HG02938 (cell line): ENCODE measurements at regions not wholly inside any gene's neighbourhood (a gene's known extent, or its start where the extent isn't known, plus 50 kb on each side); places are given as distances from the start of the nearest gene placed in this dataset.

Source experiments
- ATAC-seq: cut with Tn5 transposase; IDR thresholded peaks from one replicate; pipeline ENCODE4 v1.9.1; 2021; ENCODE audit warnings: mild to moderate bottlenecking, moderate library complexity; ENCODE audit not compliant: unreplicated experiment

DNA sequence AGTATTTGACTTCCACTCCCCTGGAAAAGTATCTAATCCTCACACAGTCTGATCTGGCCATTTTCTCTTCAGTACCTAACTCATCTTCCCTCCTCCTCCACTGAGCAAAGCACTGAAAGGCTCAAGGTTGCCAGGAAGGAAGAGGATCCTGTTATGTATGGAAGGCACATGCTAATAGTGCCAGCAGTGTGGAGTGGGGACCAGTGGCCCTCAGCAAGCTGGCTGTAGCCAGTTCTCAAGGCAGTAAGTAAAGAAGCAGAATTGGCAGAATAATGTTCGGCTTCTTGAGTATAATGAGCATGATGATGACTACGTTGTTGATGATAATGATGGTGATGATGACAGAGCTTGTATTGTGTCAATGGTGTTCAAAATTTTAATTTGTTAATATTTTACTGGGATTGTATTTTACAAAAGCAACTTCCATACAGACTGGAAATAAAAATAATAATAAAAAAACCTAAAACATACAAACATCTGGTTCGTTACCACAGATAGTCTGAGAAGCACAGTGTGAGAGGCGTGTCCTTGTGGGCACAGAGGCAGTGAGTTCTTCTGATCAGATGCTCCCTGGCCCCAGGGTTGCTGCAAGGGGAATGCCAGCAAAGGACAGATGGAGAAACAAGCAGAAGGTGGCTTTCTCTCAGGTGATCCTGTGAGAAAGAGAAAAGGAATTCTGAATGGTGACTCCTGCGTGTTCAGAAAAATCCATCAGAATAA is 528.8 kb downstream of the CMPK2 start:
- no peak for ATAC-seq

DNA sequence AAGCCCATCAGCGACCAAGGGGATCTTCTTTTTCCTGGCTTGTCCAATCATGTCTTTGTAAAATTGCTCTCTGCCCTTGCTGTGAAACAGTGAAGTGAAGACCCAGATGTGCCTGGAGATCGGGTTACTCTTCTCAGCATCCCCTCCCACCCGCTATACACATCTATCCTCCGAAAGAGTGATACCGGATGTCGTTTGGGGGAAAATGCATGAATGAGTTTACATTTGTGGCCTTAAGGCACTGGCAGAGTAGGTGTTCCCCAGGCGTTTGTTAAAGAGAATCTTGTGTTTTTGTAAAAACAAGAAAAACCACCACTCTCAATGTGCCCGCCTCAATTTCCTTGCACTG is 528.3 kb downstream of the CMPK2 start:
- no peak for ATAC-seq

DNA sequence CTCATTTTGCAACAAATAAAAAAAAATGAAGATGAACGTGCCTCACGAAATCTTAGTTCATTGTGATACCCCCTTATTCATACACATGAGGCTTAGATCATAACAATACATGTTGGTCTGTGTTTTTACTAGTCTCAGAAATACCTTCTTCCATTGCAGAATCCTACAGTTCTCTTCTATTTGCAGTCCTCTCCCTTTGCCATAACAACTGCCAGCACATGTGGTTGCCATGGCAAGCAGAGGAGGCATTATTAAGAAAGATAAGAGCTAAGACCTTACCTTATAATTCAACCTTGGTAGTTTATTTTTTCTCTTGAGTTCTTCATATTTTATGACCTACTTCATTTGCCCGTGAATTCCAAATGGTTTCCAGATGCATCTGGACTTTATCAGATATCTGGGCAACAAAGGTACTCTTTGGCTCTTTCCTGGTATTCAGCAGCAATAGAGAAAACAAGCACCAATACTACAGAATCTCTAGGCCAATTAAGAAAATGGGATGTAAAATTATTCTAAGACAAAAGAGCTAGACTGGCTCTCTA is 524.0 kb downstream of the CMPK2 start:
- ATAC-seq = no peak

DNA sequence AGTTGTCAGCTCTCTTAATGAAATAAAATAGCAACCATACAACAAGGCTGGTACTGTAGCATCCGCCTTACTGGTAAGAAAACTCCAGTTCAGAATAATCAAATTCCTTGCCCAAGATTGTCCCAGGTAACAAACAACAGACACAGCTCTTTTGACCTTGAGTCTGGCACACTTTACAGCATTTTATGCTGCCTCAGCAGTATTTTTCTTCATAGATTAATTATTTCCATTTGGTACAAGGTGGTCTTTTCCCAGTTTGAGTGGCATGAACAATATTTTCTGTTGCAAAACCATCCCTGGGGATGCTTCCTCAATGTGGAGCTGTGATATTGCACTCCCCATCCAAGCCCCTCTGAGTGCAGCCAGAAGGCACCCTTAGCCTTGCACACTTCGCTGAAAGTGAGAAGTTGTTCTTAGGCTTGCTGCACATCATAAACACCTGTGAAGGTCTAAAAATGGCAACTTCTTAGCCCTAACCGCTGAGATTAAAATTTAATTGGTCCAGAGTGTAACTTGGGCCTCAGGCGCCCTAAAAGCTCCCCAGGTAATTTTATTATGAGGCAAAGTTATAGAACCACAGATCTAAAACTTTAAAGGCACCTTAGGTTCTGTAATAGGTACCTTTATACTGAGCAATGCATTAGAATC is 523.3 kb downstream of the CMPK2 start:
- no peak for ATAC-seq

DNA sequence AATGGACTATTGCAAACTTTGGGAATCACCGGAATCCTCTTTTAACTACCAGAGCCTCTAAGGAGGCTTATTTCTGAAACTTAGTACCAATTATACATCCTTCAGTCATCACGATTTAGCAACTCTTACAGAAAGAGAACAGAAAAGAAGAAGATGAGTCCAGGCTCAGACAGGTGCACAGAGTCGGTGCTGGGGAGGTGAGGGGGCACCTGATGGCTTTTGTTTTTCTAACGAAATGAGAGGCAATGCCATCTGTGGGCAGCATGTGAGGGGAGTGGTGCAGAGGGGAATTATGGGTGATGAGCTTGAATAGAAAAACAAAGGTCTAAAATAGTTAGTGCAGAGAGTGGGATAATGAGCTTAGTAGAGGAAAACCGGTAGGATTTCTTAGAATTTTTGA is 522.6 kb downstream of the CMPK2 start:
- ATAC-seq = no peak

DNA sequence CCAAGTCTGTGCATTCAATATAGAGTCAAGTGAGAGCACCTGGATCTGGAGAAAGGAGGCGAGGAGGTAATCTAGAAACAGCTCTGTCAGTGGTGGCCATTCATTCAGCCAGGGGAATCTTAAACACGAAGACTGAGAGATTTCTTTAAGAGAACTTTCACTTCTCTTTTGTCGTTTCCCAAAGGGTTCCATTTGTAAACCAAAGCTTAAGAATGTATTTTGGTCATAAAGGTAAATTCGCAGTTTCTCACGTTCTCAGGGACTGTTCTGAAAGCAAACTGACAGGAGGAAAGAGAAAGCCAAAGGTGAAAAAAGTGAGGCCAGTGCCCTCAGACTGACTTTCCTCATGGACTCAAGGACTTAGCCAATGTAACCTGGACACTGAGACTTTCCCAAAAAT is 513.5 kb downstream of the CMPK2 start:
- peak; percentile 92 for ATAC-seq

DNA sequence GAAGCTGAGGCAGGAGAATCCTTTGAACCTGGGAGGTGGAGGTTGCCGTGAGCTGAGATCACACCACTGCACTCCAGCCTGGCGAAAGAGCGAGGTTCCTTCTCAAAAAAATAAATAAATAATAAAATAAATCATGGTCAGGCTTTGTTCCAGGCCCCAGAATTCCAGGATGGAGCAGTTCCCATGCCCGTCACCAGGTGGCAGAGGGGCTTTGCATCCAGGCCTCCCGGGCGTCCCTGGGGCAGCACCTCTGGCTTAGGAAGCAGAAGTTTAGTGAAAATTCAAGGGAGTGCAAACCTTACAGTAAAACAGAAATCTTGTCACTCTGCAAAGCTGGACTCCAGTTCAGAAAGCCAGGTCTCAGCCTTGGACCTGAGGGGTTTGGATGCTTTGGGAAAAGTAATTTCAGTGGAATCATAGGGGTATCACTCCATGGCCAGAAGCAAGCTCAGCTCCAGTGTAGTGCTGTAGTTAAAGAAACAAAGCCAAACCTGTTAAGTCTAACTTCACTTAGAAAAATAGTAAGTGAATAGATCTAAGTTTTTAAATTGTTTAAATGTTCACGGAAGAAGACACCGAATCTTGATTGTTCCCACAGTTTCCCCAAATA is 512.7 kb downstream of the CMPK2 start:
- no peak for ATAC-seq

DNA sequence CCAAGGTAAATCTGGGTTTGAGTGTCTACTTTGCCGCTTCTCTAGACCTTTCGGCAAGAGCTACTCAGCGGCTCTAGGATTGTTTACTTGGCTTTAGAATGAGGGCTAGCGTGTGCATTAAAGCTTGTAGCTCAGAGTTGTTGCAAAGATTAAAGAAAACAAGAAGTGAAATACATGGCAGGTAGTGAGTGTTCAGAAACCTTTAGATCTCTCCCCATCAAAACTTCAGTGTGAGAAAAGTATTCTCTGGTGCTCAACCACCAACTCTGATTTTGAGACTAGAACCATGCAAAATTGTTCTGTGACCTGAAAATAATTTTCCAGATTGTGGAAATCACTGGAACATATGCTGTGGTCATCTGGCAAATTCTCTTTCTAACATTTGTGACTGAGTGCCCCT is 512.0 kb downstream of the CMPK2 start:
- peak; percentile 53 for ATAC-seq

DNA sequence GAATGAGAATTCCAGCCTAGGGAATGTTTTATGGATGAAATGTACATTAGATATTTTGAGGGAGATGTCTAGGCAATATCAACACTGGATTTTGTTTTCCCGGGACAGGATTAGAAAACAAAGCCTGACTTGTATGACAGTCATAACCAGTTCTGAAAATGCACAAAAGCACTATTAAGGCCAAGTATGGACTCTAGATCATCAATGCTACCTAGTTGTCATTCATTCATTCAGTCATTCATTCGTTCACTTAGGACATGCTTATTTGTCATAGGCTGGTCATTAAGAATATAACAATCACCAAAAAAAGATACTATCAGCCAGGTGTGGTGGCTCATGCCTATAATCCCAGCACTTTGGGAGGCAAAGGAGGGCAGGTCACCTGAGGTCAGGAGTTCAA is 511.2 kb downstream of the CMPK2 start:
- no peak for ATAC-seq

DNA sequence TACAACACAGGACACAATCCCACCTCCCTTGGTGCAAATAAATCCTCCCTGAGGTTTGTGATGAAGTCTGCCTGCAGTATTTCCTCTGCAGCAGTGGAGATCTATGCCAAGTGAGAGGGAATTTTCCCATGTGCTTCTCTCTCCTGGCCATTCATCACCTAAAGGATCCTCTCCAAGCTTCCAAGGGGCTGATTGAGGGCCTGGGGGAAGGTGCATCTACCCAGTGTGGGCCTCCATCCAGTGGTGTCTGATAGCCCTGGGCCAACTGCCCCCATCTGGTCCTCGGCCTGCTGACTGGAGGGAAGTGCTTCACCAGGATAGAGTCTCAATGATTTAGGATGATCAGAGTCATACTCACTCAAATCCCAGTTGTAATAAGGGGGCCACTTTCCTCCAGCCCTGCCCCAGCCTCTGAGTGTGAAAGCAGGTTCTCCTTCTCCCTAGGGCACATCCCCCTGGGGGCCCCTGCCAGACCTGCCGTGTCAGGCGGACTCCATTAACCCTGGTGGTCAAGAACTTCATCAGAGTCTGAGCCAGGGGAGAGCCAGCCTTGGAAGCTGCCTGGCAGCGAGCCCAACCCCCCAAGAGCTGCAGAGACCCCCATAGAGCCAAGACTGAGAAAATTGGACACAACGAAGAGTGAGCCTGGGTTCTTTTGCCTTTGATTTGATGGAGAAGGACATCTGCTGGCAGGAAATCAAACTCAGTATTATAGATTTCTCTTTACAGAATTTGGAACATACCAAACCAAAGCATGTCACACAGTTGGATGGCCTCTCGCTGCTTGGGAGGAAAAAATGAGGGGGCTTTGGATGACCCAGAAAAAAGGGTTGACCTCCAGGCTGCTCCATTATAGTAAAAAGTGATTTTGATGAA is 509.6 kb downstream of the CMPK2 start:
- ATAC-seq = no peak

DNA sequence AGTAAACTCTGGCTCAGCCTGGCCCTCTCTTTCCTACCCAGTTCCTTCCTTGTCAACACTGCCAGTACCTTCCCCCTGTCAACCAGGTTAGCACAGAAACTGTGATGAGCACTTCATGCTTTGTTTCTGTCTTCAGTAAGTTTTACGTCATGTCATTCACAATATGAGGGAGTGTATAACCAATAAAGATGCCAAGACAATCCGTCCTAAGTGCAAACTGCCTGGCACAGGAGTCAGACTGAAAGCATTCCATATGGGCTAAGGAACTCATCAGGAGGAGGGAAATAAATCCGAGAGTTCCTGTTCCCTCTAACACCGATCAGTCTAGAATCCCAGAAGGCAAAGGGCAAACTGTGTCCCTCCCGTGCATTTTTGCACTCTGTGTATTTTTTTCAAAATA is 507.2 kb downstream of the CMPK2 start:
- ATAC-seq = no peak

DNA sequence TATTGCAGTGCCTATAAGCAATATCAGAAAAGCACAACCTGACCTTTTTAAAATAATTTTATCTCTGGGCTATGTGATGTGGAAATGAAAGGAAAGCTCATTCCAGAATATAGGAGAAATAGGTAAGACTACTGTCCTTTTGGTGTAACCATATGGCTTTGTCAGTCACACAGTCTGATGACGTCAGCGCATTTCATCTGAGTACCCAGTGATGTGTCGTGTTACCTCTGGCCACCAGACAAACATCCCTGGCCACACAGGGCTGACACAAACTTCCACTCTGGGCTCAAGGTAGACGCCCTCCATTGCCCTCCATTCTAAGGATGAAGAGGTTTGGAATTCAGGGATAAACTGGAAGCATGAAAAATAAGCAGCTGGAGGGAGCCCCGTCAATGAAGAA is 506.7 kb downstream of the CMPK2 start:
- ATAC-seq = no peak

DNA sequence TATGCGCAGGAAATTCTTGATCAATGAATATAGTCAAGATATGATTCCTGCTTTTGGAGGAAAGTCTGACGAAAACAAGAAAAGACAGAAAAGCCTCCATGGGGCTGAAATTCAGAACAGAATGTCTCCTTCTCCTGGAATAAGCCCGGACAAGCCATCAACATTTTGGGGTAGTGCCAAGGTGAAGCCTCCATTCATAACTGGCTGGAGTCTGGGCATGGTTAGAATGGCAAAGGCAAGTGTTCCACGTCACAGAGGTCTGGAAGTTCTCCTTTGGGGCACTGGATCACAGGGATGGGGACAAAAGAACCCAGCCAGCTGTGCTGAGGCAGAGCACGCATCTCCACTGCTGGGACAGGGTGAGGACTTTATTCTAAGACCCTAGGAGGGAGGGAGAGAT is 505.7 kb downstream of the CMPK2 start:
- ATAC-seq = no peak

DNA sequence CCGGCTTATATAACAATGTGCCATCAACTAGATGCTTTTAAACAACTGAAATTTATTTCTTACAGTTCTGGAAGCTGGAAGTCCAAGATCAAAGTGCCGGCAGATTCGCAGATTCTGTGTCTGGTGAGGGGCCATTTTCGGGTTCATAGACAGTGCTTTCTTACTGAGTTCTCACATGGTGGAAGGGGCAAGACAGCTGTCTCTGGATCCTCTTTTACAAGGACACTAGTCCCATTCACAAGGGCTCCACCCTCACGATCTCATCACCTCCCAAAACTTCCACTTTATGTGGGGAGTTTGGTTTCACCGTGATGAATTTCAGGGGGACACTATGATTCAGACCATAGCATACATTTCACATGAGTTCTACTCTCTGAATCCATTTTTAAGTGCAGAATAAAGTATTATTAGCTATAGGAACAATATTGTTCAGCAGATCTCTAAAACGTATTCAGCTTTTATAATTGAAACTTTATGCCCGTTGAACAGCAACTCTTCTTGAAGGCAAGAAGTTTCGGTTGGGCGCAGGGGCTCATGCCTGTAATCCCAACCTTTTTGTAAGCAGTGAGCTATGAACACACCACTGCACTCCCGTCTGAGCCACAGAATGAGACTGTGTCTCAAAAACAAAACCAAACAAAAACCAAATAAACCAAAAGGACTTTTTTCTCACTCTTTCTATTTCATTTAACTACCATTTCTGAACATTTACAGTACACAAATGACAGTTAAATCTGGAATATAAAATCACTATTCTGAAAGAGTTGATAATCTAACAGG is 502.8 kb downstream of the CMPK2 start:
- ATAC-seq = no peak

DNA sequence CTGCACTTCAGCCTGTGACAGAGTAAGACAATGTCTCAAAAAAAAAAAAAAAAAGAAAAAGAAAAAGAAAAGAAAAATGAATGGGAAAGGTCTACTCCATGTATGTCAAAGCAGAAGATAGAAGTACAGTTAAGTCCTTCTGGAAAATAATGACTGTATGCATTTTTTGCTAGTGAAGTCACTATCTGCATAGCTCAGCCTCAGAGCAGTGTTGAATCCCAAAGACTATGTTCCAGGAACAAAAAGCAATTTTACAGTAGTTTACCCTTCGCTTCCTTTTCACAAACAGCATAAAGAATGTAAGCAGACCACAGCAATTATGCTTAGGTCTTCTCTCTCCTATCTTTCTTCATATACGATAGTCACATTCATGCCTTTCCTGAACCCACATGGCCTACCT is 497.4 kb downstream of the CMPK2 start:
- no peak for ATAC-seq

DNA sequence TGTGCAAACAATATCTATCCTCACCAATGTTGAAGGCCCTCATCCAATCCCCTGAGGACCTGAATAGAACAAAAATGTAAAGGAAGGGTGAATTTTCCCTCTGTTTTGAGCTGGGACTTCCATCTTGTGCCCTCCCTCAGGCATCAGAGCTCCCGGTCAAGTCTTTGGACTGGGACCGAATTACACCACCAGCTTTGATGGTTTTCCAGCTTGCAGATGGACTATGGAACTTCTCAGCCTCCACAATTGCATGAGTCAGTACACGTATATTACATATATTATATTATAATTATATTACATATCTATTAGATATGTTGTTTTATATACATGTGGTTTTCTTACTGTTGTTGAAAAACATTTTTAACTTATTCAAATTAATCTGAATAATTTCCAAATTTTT is 496.4 kb downstream of the CMPK2 start:
- ATAC-seq = no peak

DNA sequence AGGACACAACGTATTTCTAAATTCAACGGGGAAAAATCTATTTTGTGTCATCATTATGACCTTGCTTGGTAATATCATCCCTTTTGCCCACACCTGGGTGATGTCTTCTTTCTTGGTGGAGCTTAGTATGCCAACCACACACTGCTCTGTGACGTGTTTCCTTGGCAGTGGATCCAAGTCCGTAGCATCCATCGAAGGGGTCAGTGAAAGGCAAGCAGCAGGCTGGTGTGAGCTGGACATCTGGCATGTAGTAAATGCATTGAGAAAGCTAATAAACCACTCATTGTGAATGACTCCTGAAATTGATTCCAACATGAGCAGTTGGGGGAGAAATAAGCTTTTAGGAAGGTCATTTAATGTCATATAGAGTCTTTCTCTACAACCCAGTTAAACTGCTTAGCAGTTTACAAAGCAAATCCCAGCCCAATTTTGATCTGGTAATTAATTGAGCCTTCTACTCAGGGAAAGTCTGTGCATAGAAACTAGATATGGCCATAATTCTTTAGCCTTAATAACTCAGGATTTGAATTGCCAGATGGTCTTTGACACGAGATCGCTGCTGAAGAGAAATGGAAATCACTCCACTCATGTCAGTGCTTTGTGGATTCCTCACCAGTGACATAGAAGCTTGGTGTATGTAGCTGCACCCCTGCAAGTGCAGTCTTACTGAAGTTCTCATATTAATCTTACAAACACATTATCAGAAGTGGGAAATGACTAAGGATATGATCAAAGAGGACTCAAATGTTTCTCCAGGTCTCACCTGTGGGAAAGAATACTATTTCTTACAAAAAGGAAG is 494.8 kb downstream of the CMPK2 start:
- ATAC-seq = no peak

DNA sequence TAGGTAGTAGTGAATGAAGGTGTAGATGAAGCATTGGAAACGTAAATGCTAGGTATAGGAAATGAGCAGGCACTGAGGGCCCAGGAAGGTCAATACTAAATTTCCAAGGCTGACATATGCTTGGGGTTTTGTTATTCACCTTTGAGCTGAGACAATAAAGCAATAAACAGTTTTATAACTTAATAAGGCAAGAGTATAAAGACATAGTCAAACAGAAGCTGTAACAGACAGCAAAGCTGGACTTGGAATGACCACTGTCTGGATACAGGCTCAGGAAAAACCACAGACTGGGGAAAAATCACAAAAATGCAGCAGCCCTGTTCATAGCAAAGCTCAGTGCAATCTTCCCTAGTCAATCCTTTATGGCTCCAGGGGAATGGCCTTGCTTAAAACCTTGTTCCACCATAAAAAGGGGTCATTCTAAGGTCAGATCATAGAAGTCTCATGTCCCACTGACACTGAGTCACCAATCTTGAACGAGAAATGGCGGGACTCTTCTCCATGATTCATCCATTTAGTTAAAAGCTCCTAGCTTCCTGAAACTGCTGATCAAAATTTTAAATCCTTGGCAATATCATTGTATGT is 493.3 kb downstream of the CMPK2 start:
- no peak for ATAC-seq

DNA sequence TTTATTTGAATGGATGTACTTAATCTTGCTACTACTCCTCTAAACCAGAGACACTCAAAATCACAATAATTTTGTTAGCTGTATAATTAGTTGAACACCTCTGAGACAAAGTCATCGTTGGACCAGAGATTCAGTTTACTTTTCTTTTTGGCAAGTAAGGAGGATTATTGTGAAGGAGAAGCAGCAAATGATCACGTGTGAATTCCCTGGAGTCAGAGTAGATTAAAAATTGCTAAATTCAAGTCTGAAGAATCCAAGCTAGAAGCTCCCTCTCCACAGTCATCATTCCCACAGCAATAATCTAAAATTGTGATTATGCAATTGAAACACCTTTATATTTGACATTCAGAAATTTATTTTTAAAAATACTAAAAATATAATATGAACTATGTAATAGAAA is 484.4 kb downstream of the CMPK2 start:
- no peak for ATAC-seq
